AG04450 (cell line): ENCODE measurements at regions not wholly inside any gene's neighbourhood (a gene's known extent, or its start where the extent isn't known, plus 50 kb on each side); places are given as distances from the start of the nearest gene placed in this dataset.
A peak's percentile ranks its signal among the peaks of the same experiment; 100 is the strongest.

ENCODE experiments used
- CTCF ChIA-PET: fragments of 300-600, 350-600 bp; formaldehyde crosslinking; extraction: SDS; loops from one replicate; lab custom pipeline; 2022; ENCODE audit warnings: antibody characterized with exemption, inconsistent platforms; lab: Charles Lee
- POLR2A ChIA-PET: fragments of 350-600 bp; formaldehyde crosslinking; extraction: SDS; loops from one replicate; lab custom pipeline; 2021; ENCODE audit warnings: antibody characterized with exemption, inconsistent platforms; lab: Yijun Ruan, JAX
- DNase-seq: peaks from one replicate; pipeline ENCODE4 v3.0.0-alpha.2; 2011; ENCODE audit warnings: low read depth, low spot score
- H3K27ac ChIP-seq: one replicate; pipeline ENCODE4 v1.5.1; 2012; ENCODE audit warnings: low read depth, low read length, control low read depth
- H3K27me3 ChIP-seq: one replicate; pipeline ENCODE4 v1.6.0; 2012; ENCODE audit warnings: low read length; ENCODE audit not compliant: control insufficient read depth, insufficient read depth
- H3K4me3 ChIP-seq: 2 replicates; pipeline ENCODE4 v1.5.1; 2011; ENCODE audit warnings: mild to moderate bottlenecking, low read depth, low read length, control low read depth
- H3K9me3 ChIP-seq: 2 replicates; pipeline ENCODE4 v1.5.1; 2012; ENCODE audit warnings: low read length; ENCODE audit not compliant: control insufficient read depth, insufficient read depth
- CTCF ChIP-seq: IDR thresholded peaks from 2 replicates; pipeline ENCODE4 v1.5.1; 2011; ENCODE audit warnings: low read depth, low read length, control low read depth, inconsistent platforms

- H3K9me3 ChIP-seq, result no peaks in the 10 kb centered on the region
- no peak overlapping the region for H3K27ac ChIP-seq
- ChIA-PET CTCF (interaction anchor here (1.8 kb wide), 1 partner anchor 13 kb away, joined by 5 read pairs; no protein-coding TSS in a partner anchor), POLR2A (no interaction called here)
- H3K4me3 ChIP-seq, result no peak overlapping the region
- no peaks in the 10 kb centered on the region for H3K27me3 ChIP-seq
- DNase-seq, result no peak
- no peak for TF ChIP-seq CTCF
These were observed 80.2 kb upstream of the BMP2K start for GRCh38 chr4:78695910-78696309.

GRCh38 chr4:78703079-78703478 is 73.1 kb upstream of the BMP2K start:
- no peak for TF ChIP-seq CTCF
- CTCF ChIA-PET, result no interaction called here
- Histone ChIP-seq H3K27me3 (no peaks in the 10 kb centered on the region), H3K9me3 (peaks cover 6% of the 10 kb centered on the region; the same call in 1 of the 2 replicates), H3K4me3 (no peak overlapping the region), H3K27ac (no peak overlapping the region)
- no peak for DNase-seq
- POLR2A ChIA-PET, result no interaction called here

- no peak overlapping the region for H3K27ac ChIP-seq
- POLR2A ChIA-PET, result no interaction called here
- CTCF ChIA-PET, result interaction anchor here (1.4 kb wide), 1 partner anchor 60 kb away, joined by 6 read pairs; no protein-coding TSS in a partner anchor
These were observed 71.8 kb upstream of the BMP2K start for GRCh38 chr4:78704317-78704716.

GRCh38 chr4:78704981-78705683 is 71.0 kb upstream of the BMP2K start:
- ChIA-PET CTCF (interaction anchor here (1.4 kb wide), 1 partner anchor 61 kb away, joined by 6 read pairs; no protein-coding TSS in a partner anchor), POLR2A (no interaction called here)
- Histone ChIP-seq H3K27ac (no peak overlapping the region), H3K27me3 (no peaks in the 10 kb centered on the region), H3K9me3 (peaks cover 6% of the 10 kb centered on the region; the same call in 1 of the 2 replicates), H3K4me3 (no peak overlapping the region)
- no peak for TF ChIP-seq CTCF
- peak; percentile 20 for DNase-seq

More at GRCh38 chr4:78704317-78704716, 71.8 kb upstream of the BMP2K start:
- no peak for TF ChIP-seq CTCF
- Histone ChIP-seq H3K4me3 (no peak overlapping the region), H3K27me3 (no peaks in the 10 kb centered on the region), H3K9me3 (peaks cover 6% of the 10 kb centered on the region; the same call in 1 of the 2 replicates)
- no peak for DNase-seq

GRCh38 chr4:78706302-78706701 is 69.8 kb upstream of the BMP2K start:
- no peak for DNase-seq
- ChIA-PET CTCF (no interaction called here), POLR2A (no interaction called here)
- H3K27me3 ChIP-seq, result no peaks in the 10 kb centered on the region
- no peak for TF ChIP-seq CTCF
- no peak overlapping the region for H3K4me3 ChIP-seq
- H3K27ac ChIP-seq, result no peak overlapping the region
- H3K9me3 ChIP-seq, result peaks cover 6% of the 10 kb centered on the region; the same call in 1 of the 2 replicates
